ENCODE measurements at regions not wholly inside any gene's neighbourhood (a gene's known extent, or its start where the extent isn't known, plus 50 kb on each side); places are given as distances from the start of the nearest gene placed in this dataset.

GRCh38 chr10:83995738-83996331 is 143.5 kb upstream of the GHITM start:
- H3K79me2 ChIP-seq (ENCODE audit: control insufficient read depth, insufficient read depth, low read length) = no peaks in the 10 kb centered on the region
- dilution Hi-C loops (cut with MboI; ENCODE audit: extremely low pct_ligation_motif_present, low sequenced_read_pairs) = no loop called here
- no peaks in the 10 kb centered on the region for H3K9me1 ChIP-seq (ENCODE audit: control insufficient read depth, extremely low read depth, insufficient read depth, low read length)
- no peaks in the 10 kb centered on the region for H3K36me3 ChIP-seq (ENCODE audit: control insufficient read depth in 2 of 2, extremely low read depth in 1 of 2, insufficient read depth in 2 of 2, low read length in 2 of 2)
- H3K4me3 ChIP-seq (ENCODE audit: control insufficient read depth in 2 of 3, extremely low read depth in 1 of 3, insufficient read depth in 2 of 3, low read depth in 1 of 3, low read length in 3 of 3) = no peak overlapping the region
- no peak overlapping the region for H3K9ac ChIP-seq (ENCODE audit: control insufficient read depth, extremely low read depth, insufficient read depth, low read length)
- no peak for DNase-seq (ENCODE audit: low read depth, low spot score)
- H3K27me3 ChIP-seq (ENCODE audit: control insufficient read depth, extremely low read depth, insufficient read depth, low read length) = no peaks in the 10 kb centered on the region
- no peaks in the 10 kb centered on the region for H3K9me3 ChIP-seq (ENCODE audit: control insufficient read depth, low read depth, low read length)
- no peak overlapping the region for H2AFZ ChIP-seq (ENCODE audit: control insufficient read depth, low read length)
- H3K4me2 ChIP-seq (ENCODE audit: control insufficient read depth, extremely low read depth, insufficient read depth, low read depth, low read length) = no peak overlapping the region
- H4K20me1 ChIP-seq (ENCODE audit: control insufficient read depth, extremely low read depth, insufficient read depth, low read length) = no peaks in the 10 kb centered on the region
- H3K4me1 ChIP-seq (ENCODE audit: control insufficient read depth, extremely low read depth, insufficient read depth, low read length) = no peaks in the 10 kb centered on the region
- no peak for FAIRE-seq
- TF ChIP-seq EZH2 (IDR thresholded peaks at IDR 0.05; ENCODE audit: low read length) = no peak
- TF ChIP-seq, protein P1, sequence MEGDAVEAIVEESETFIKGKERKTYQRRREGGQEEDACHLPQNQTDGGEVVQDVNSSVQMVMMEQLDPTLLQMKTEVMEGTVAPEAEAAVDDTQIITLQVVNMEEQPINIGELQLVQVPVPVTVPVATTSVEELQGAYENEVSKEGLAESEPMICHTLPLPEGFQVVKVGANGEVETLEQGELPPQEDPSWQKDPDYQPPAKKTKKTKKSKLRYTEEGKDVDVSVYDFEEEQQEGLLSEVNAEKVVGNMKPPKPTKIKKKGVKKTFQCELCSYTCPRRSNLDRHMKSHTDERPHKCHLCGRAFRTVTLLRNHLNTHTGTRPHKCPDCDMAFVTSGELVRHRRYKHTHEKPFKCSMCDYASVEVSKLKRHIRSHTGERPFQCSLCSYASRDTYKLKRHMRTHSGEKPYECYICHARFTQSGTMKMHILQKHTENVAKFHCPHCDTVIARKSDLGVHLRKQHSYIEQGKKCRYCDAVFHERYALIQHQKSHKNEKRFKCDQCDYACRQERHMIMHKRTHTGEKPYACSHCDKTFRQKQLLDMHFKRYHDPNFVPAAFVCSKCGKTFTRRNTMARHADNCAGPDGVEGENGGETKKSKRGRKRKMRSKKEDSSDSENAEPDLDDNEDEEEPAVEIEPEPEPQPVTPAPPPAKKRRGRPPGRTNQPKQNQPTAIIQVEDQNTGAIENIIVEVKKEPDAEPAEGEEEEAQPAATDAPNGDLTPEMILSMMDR (optimal IDR thresholded peaks at IDR 0.05 in 1 of 3, IDR thresholded peaks at IDR 0.05 in 1 of 3, conservative IDR thresholded peaks at IDR 0.05 in 1 of 3; ENCODE audit: extremely low read depth in 1 of 3, insufficient read depth in 2 of 3, low read length in 3 of 3) = no peak
- no peak overlapping the region for H3K27ac ChIP-seq (ENCODE audit: control insufficient read depth, insufficient read depth, low read length)

DNA sequence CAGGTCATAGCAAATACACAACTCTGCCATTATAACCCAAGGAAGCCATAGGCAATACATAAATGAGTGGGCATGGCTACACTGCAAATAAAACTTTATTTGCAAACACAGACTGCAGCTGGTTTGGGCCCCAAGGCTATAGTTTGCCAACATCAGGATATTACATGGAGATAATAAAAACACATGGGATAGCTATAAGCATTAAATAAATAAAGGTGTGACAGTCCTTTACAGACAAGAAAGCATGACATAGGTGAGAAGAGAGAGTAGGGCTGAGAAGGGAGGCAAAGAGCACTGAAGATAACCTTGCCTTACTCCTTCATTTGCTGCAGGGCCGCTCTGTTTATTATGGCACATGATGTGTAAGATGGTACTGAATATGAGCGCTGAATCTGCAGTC is 135.1 kb upstream of the GHITM start:
- Histone ChIP-seq H3K4me1 (ENCODE audit: control insufficient read depth, extremely low read depth, insufficient read depth, low read length) (no peaks in the 10 kb centered on the region), H2AFZ (ENCODE audit: control insufficient read depth, low read length) (no peak overlapping the region), H3K9ac (ENCODE audit: control insufficient read depth, extremely low read depth, insufficient read depth, low read length) (no peak overlapping the region), H3K79me2 (ENCODE audit: control insufficient read depth, insufficient read depth, low read length) (no peaks in the 10 kb centered on the region), H4K20me1 (ENCODE audit: control insufficient read depth, extremely low read depth, insufficient read depth, low read length) (no peaks in the 10 kb centered on the region), H3K4me2 (ENCODE audit: control insufficient read depth, extremely low read depth, insufficient read depth, low read depth, low read length) (no peak overlapping the region), H3K36me3 (ENCODE audit: control insufficient read depth in 2 of 2, extremely low read depth in 1 of 2, insufficient read depth in 2 of 2, low read length in 2 of 2) (no peaks in the 10 kb centered on the region), H3K9me3 (ENCODE audit: control insufficient read depth, low read depth, low read length) (no peaks in the 10 kb centered on the region), H3K27me3 (ENCODE audit: control insufficient read depth, extremely low read depth, insufficient read depth, low read length) (no peaks in the 10 kb centered on the region), H3K9me1 (ENCODE audit: control insufficient read depth, extremely low read depth, insufficient read depth, low read length) (no peaks in the 10 kb centered on the region), H3K27ac (ENCODE audit: control insufficient read depth, insufficient read depth, low read length) (no peak overlapping the region), H3K4me3 (ENCODE audit: control insufficient read depth in 2 of 3, extremely low read depth in 1 of 3, insufficient read depth in 2 of 3, low read depth in 1 of 3, low read length in 3 of 3) (no peak overlapping the region)
- dilution Hi-C loops (cut with MboI; ENCODE audit: extremely low pct_ligation_motif_present, low sequenced_read_pairs) = no loop called here
- DNase-seq (ENCODE audit: low read depth, low spot score) (no peak), FAIRE-seq (no peak)
- TF ChIP-seq, protein P1 (optimal IDR thresholded peaks at IDR 0.05 in 1 of 3, IDR thresholded peaks at IDR 0.05 in 1 of 3, conservative IDR thresholded peaks at IDR 0.05 in 1 of 3; ENCODE audit: extremely low read depth in 1 of 3, insufficient read depth in 2 of 3, low read length in 3 of 3) = no peak
- no peak for TF ChIP-seq EZH2 (IDR thresholded peaks at IDR 0.05; ENCODE audit: low read length)

Data from keratinocyte (primary cell).